ENCODE measurements at regions not wholly inside any gene's neighbourhood (a gene's known extent, or its start where the extent isn't known, plus 50 kb on each side); places are given as distances from the start of the nearest gene placed in this dataset.

DNA sequence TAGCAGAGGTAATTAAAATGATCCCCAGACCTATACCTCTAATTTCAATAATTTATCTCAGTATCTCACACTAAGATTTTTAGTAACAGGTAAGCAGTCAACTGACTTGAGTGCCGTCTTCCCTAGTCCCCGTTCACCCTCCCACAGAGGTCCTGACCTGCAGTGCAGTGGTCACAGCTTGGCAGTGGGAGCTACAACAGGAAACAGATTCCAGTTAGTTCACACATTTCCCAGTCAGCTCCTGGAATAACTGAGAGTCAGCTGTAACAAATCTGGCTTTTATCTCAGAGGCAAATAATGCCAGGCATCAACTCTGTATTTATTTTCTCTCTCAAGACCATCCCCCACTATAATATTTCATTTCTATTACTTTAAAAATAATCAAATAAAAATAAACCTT lies 308.2 kb downstream of the ATP23 start:
- TF ChIP-seq GABPA (IDR thresholded peaks at IDR 0.05 in 1 of 2, conservative IDR thresholded peaks at IDR 0.05 in 1 of 2) (no peak), TAF1 (conservative IDR thresholded peaks at IDR 0.05) (no peak), CTCF (IDR thresholded peaks at IDR 0.05; ENCODE audit: low read depth, low read length, missing input control) (no peak), SP1 (IDR thresholded peaks at IDR 0.05) (no peak), RAD21 (IDR thresholded peaks at IDR 0.05) (no peak), JUND (IDR thresholded peaks at IDR 0.05) (no peak)
- TF ChIP-seq, protein P1, sequence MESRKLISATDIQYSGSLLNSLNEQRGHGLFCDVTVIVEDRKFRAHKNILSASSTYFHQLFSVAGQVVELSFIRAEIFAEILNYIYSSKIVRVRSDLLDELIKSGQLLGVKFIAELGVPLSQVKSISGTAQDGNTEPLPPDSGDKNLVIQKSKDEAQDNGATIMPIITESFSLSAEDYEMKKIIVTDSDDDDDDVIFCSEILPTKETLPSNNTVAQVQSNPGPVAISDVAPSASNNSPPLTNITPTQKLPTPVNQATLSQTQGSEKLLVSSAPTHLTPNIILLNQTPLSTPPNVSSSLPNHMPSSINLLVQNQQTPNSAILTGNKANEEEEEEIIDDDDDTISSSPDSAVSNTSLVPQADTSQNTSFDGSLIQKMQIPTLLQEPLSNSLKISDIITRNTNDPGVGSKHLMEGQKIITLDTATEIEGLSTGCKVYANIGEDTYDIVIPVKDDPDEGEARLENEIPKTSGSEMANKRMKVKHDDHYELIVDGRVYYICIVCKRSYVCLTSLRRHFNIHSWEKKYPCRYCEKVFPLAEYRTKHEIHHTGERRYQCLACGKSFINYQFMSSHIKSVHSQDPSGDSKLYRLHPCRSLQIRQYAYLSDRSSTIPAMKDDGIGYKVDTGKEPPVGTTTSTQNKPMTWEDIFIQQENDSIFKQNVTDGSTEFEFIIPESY (IDR thresholded peaks at IDR 0.05), result no peak

All from liver (tissue), 3 donors.